ENCODE measurements at regions not wholly inside any gene's neighbourhood (a gene's known extent, or its start where the extent isn't known, plus 50 kb on each side); places are given as distances from the start of the nearest gene placed in this dataset.

DNA sequence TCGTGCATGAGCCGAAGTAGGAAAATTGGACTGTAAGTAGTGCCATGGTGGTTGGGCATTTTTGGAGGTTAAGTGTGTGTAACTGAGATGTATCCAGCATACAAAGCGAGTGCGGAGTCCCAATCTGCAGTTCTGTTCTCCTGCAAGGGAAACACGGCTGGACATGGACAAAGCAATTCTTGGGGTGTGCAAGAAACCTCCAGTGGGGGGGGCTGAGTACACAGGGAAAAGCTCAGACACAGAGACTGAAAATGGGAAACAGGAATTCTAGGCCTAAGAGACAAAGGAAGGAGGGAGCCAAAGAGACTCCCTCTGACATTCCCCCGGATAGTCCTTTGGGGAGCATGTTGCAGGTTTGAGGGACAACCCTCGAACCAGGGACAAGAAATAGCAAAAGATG, 83.2 kb upstream of the PLSCR4 start:
- BruUV-seq (replicated peaks), result no TSS peak
- Histone ChIP-seq H2AFZ (ENCODE audit: low read length) (no peak overlapping the region), H3K4me1 (ENCODE audit: insufficient read depth, low read length) (no peaks in the 10 kb centered on the region), H4K20me1 (ENCODE audit: insufficient read depth, low read length) (no peaks in the 10 kb centered on the region), H3K4me3 (replicated peaks in 1 of 3; ENCODE audit: insufficient read depth in 1 of 3, low read depth in 2 of 3, low read length in 3 of 3) (no peak overlapping the region), H3K9me3 (ENCODE audit: low read length) (no peaks in the 10 kb centered on the region), H3K27ac (ENCODE audit: extremely low read length, insufficient read depth, low read length) (no peak overlapping the region), H3K4me2 (ENCODE audit: low read depth, low read length) (no peak overlapping the region), H3K79me2 (ENCODE audit: insufficient read depth, low read length) (no peaks in the 10 kb centered on the region), H3K9ac (ENCODE audit: insufficient read depth, low read depth, low read length) (no peak overlapping the region), H3K36me3 (replicated peaks in 1 of 2; ENCODE audit: control insufficient read depth in 1 of 2, insufficient read depth in 2 of 2, low read length in 2 of 2) (no peaks in the 10 kb centered on the region), H3K27me3 (ENCODE audit: control insufficient read depth in 1 of 2, insufficient read depth in 2 of 2, low read length in 2 of 2) (no peaks in the 10 kb centered on the region; a peak in 1 of 5 replicates)
- DNase-seq (ENCODE audit: low spot score) (no peak), ATAC-seq (no peak), FAIRE-seq (no peak)
- WGBS (ENCODE audit: low lambda C conversion rate), result 54% methylated on average over 7 of the region's 7 CpGs
- ChIA-PET POLR2A (no interaction called here), CTCF (ENCODE audit: low intra/inter-chr PET ratio, low total read pairs) (no interaction called here)
- TF ChIP-seq STAG1 (CRISPR knock-in tag; IDR thresholded peaks at IDR 0.05) (peak; percentile 25; the same call in 1 of the 2 replicates), ZNF788 (CRISPR knock-in tag; IDR thresholded peaks at IDR 0.05; ENCODE audit: borderline replicate concordance) (no peak), CCDC6 (CRISPR knock-in tag; IDR thresholded peaks at IDR 0.05) (no peak), ZNF883 (CRISPR knock-in tag; IDR thresholded peaks at IDR 0.05; ENCODE audit: not compliant biosample characterization) (no peak)
- in situ Hi-C loops (cut with HindIII; ENCODE audit: extremely low pct_ligation_motif_present, low pct_unique_long_range_greater_than_20kb) (loop anchor here (10.0 kb wide), 1 partner anchor 241 kb away; no protein-coding TSS in a partner anchor), intact Hi-C loops (cut with micrococcal nuclease; ENCODE audit: unreplicated experiment) (no loop called here)

DNA sequence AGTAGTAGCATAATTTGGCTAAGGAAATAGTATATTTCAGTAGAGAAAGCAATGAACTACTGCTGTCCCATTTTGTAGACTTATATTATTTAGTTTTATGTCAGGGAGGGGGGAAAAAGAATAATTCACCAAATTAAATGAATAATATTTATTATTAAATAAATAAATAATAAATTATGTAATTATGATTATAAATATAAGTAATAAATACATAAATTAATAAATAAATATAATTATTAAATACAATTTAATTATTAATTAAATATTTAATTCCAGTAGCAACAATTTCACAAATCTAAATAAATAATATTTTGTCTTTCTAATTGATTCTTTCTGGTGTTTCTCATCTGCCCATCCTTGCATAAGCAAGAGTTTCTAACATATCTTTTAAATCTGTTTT, 81.1 kb upstream of the PLSCR4 start:
- ATAC-seq, result no peak
- CTCF ChIA-PET (ENCODE audit: low intra/inter-chr PET ratio, low total read pairs), result no interaction called here
- in situ Hi-C loops (cut with HindIII; ENCODE audit: extremely low pct_ligation_motif_present, low pct_unique_long_range_greater_than_20kb), result loop anchor here (10.0 kb wide), 1 partner anchor 243 kb away; no protein-coding TSS in a partner anchor

More for the DNA sequence above, 81.1 kb upstream of the PLSCR4 start:
- no peak overlapping the region for H2AFZ ChIP-seq (ENCODE audit: low read length)
- POLR2A ChIA-PET, result no interaction called here
- no peak overlapping the region for H3K4me2 ChIP-seq (ENCODE audit: low read depth, low read length)
- peaks cover 1% of the 10 kb centered on the region; the same call in 1 of the 2 replicates for H3K4me1 ChIP-seq (ENCODE audit: insufficient read depth, low read length)
- H3K27ac ChIP-seq (ENCODE audit: extremely low read length, insufficient read depth, low read length), result no peak overlapping the region
- no peak overlapping the region for H3K9ac ChIP-seq (ENCODE audit: insufficient read depth, low read depth, low read length)
- intact Hi-C loops (cut with micrococcal nuclease; ENCODE audit: unreplicated experiment), result no loop called here
- no peaks in the 10 kb centered on the region for H4K20me1 ChIP-seq (ENCODE audit: insufficient read depth, low read length)
- TF ChIP-seq POLR2A (IDR thresholded peaks at IDR 0.05; ENCODE audit: insufficient read depth in 1 of 2, low read depth in 2 of 2, low read length in 2 of 2) (no peak), ZNF235 (CRISPR knock-in tag; IDR thresholded peaks at IDR 0.05; ENCODE audit: borderline replicate concordance) (no peak), ZBTB20 (CRISPR knock-in tag; IDR thresholded peaks at IDR 0.05; ENCODE audit: borderline replicate concordance, low read depth) (no peak), ZIK1 (CRISPR knock-in tag; IDR thresholded peaks at IDR 0.05; ENCODE audit: borderline replicate concordance, low read depth) (no peak), POLR2AphosphoS2 (IDR thresholded peaks at IDR 0.05; ENCODE audit: low read depth, low read length) (no peak)
- TF ChIP-seq, protein P1, sequence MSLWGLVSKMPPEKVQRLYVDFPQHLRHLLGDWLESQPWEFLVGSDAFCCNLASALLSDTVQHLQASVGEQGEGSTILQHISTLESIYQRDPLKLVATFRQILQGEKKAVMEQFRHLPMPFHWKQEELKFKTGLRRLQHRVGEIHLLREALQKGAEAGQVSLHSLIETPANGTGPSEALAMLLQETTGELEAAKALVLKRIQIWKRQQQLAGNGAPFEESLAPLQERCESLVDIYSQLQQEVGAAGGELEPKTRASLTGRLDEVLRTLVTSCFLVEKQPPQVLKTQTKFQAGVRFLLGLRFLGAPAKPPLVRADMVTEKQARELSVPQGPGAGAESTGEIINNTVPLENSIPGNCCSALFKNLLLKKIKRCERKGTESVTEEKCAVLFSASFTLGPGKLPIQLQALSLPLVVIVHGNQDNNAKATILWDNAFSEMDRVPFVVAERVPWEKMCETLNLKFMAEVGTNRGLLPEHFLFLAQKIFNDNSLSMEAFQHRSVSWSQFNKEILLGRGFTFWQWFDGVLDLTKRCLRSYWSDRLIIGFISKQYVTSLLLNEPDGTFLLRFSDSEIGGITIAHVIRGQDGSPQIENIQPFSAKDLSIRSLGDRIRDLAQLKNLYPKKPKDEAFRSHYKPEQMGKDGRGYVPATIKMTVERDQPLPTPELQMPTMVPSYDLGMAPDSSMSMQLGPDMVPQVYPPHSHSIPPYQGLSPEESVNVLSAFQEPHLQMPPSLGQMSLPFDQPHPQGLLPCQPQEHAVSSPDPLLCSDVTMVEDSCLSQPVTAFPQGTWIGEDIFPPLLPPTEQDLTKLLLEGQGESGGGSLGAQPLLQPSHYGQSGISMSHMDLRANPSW (CRISPR knock-in tag; IDR thresholded peaks at IDR 0.05; ENCODE audit: borderline replicate concordance), result no peak
- TF ChIP-seq, protein P2, sequence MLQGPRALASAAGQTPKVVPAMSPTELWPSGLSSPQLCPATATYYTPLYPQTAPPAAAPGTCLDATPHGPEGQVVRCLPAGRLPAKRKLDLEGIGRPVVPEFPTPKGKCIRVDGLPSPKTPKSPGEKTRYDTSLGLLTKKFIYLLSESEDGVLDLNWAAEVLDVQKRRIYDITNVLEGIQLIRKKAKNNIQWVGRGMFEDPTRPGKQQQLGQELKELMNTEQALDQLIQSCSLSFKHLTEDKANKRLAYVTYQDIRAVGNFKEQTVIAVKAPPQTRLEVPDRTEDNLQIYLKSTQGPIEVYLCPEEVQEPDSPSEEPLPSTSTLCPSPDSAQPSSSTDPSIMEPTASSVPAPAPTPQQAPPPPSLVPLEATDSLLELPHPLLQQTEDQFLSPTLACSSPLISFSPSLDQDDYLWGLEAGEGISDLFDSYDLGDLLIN (CRISPR knock-in tag; IDR thresholded peaks at IDR 0.05; ENCODE audit: borderline replicate concordance), result no peak
- no TSS peak for BruUV-seq (replicated peaks)
- no peaks in the 10 kb centered on the region; a peak in 1 of 5 replicates for H3K27me3 ChIP-seq (ENCODE audit: control insufficient read depth in 1 of 2, insufficient read depth in 2 of 2, low read length in 2 of 2)
- no peak for DNase-seq (ENCODE audit: low spot score)
- H3K9me3 ChIP-seq (ENCODE audit: low read length), result no peaks in the 10 kb centered on the region
- no peak overlapping the region for H3K4me3 ChIP-seq (replicated peaks in 1 of 3; ENCODE audit: insufficient read depth in 1 of 3, low read depth in 2 of 3, low read length in 3 of 3)
- H3K36me3 ChIP-seq (replicated peaks in 1 of 2; ENCODE audit: control insufficient read depth in 1 of 2, insufficient read depth in 2 of 2, low read length in 2 of 2), result no peaks in the 10 kb centered on the region
- FAIRE-seq, result no peak
- no peaks in the 10 kb centered on the region for H3K79me2 ChIP-seq (ENCODE audit: insufficient read depth, low read length)
